Right renal cortex interstitium (tissue), 3 donors: ENCODE measurements at regions not wholly inside any gene's neighbourhood (a gene's known extent, or its start where the extent isn't known, plus 50 kb on each side); places are given as distances from the start of the nearest gene placed in this dataset.
"Not testable (repeated sequence)": the region's sequence is repeated elsewhere in the genome, so short reads cannot be mapped to it uniquely, and the experiment has no call there.

Source experiments
- DNase-seq, 3 donors: peaks; one replicate each; pipeline ENCODE4 v3.0.0-alpha.2; 2013; ENCODE audit warnings: low read depth in 3 of 3, low spot score in 2 of 3

GRCh38 chr2:39932198-39932597 is 153.1 kb upstream of the THUMPD2 start:
- DNase-seq: no peak

- no peak for DNase-seq
Measured at GRCh38 chr2:39930175-39930917, 151.3 kb upstream of the THUMPD2 start.

GRCh38 chr2:39929531-39929930 is 150.5 kb upstream of the THUMPD2 start:
- no peak for DNase-seq

GRCh38 chr2:39925312-39925711 is 146.3 kb upstream of the THUMPD2 start:
- DNase-seq: no peak

GRCh38 chr2:39923455-39923854 is 144.4 kb upstream of the THUMPD2 start:
- no peak for DNase-seq

- DNase-seq: no peak
Measured at GRCh38 chr2:39922679-39923405, 143.8 kb upstream of the THUMPD2 start.

GRCh38 chr2:39920307-39920801 is 141.3 kb upstream of the THUMPD2 start:
- DNase-seq: no peak

- no peak for DNase-seq
Measured at GRCh38 chr2:39919511-39920306, 140.7 kb upstream of the THUMPD2 start.

- no peak for DNase-seq
Measured at GRCh38 chr2:39918886-39919285, 139.8 kb upstream of the THUMPD2 start.

GRCh38 chr2:39917371-39917770 is 138.3 kb upstream of the THUMPD2 start:
- not testable (repeated sequence) for DNase-seq

- no peak for DNase-seq
Measured at GRCh38 chr2:39914949-39915348, 135.9 kb upstream of the THUMPD2 start.

GRCh38 chr2:39913648-39914461 is 134.8 kb upstream of the THUMPD2 start:
- DNase-seq: peak; percentile 63 to 66 (median 64)

GRCh38 chr2:39902103-39902502 is 123.0 kb upstream of the THUMPD2 start:
- DNase-seq: no peak

GRCh38 chr2:39898934-39899333 is 119.9 kb upstream of the THUMPD2 start:
- DNase-seq: no peak

GRCh38 chr2:39897273-39897672 is 118.2 kb upstream of the THUMPD2 start:
- no peak for DNase-seq

- DNase-seq: no peak
Measured at GRCh38 chr2:39894082-39894481, 115.0 kb upstream of the THUMPD2 start.

- no peak for DNase-seq
Measured at GRCh38 chr2:39893616-39894015, 114.6 kb upstream of the THUMPD2 start.

- DNase-seq: no peak
Measured at GRCh38 chr2:39881948-39882347, 102.9 kb upstream of the THUMPD2 start.

GRCh38 chr2:39881494-39881893 is 102.4 kb upstream of the THUMPD2 start:
- DNase-seq: no peak

- not testable (repeated sequence) for DNase-seq
Measured at GRCh38 chr2:39879001-39879400, 99.9 kb upstream of the THUMPD2 start.
